DOHH2 (cell line): ENCODE measurements at regions not wholly inside any gene's neighbourhood (a gene's known extent, or its start where the extent isn't known, plus 50 kb on each side); places are given as distances from the start of the nearest gene placed in this dataset.

Source experiments
- H3F3A ChIP-seq: fragments of 200-600 bp; sonication (generic), shearing (Covaris generic); 2 replicates; pipeline ENCODE4 v1.6.0; 2016; ENCODE audit warnings: antibody characterized with exemption, mild to moderate bottlenecking; ENCODE audit not compliant: control insufficient read depth, insufficient read depth
- H3K27ac ChIP-seq: fragments of 200-600 bp; sonication (generic); 2 replicates; pipeline ENCODE4 v1.5.1; 2014; ENCODE audit warnings: low read depth, mild to moderate bottlenecking, low read length, moderate library complexity
- H3K27me3 ChIP-seq: fragments of 200-600 bp; sonication (generic); 2 replicates; pipeline ENCODE4 v1.6.1; 2014; ENCODE audit warnings: mild to moderate bottlenecking, low read length, mixed read lengths; ENCODE audit not compliant: control insufficient read depth
- H3K36me3 ChIP-seq: fragments of 200-600 bp; sonication (generic); 2 replicates; pipeline ENCODE4 v1.6.1; 2014; ENCODE audit warnings: mild to moderate bottlenecking, low read length, moderate library complexity, mixed read lengths; ENCODE audit not compliant: control insufficient read depth
- H3K4me1 ChIP-seq: fragments of 200-600 bp; sonication (generic); 2 replicates; pipeline ENCODE4 v1.6.1; 2014; ENCODE audit warnings: mild to moderate bottlenecking, low read length, mixed read lengths; ENCODE audit not compliant: control insufficient read depth
- H3K4me2 ChIP-seq: fragments of 200-600 bp; sonication (generic); 2 replicates; pipeline ENCODE4 v1.6.0; 2014; ENCODE audit warnings: mild to moderate bottlenecking, low read length, moderate library complexity
- H3K4me3 ChIP-seq: fragments of 200-600 bp; sonication (generic); 2 replicates; pipeline ENCODE4 v1.5.1; 2014; ENCODE audit warnings: mild to moderate bottlenecking, low read length, mixed read lengths
- H3K79me2 ChIP-seq: fragments of 200-600 bp; sonication (generic); 2 replicates; pipeline ENCODE4 v1.6.1; 2014; ENCODE audit warnings: mild to moderate bottlenecking, low read length, mixed read lengths; ENCODE audit not compliant: control insufficient read depth
- H3K9me2 ChIP-seq: fragments of 200-600 bp; sonication (generic); replicated peaks from 2 replicates; pipeline ENCODE4 v1.6.1; 2014; ENCODE audit warnings: mild to moderate bottlenecking, low read length, mixed read lengths; ENCODE audit not compliant: control insufficient read depth
- H3K9me3 ChIP-seq: fragments of 200-600 bp; sonication (generic); 2 replicates; pipeline ENCODE4 v1.6.1; 2014; ENCODE audit warnings: antibody characterized with exemption, low read length, mixed read lengths; ENCODE audit not compliant: control insufficient read depth, insufficient read depth
- H4K20me1 ChIP-seq: fragments of 200-600 bp; sonication (generic); 2 replicates; pipeline ENCODE4 v1.6.0; 2014; ENCODE audit warnings: low read depth, mild to moderate bottlenecking, antibody characterized with exemption, low read length, moderate library complexity; ENCODE audit not compliant: control insufficient read depth, insufficient read depth
- EZH2phosphoT487 ChIP-seq: fragments of 200-600 bp; sonication (generic); IDR thresholded peaks from 2 replicates; pipeline ENCODE4 v1.6.1; 2017; ENCODE audit warnings: borderline replicate concordance, mild to moderate bottlenecking, antibody characterized with exemption, low read length, moderate library complexity, mixed read lengths
- TF ChIP-seq, protein P1 (sequence below): fragments of 200-600 bp; sonication (generic); IDR thresholded peaks from one replicate; pipeline ENCODE4 v1.5.1; 2014; ENCODE audit warnings: antibody characterized with exemption, mild to moderate bottlenecking, low read depth, low read length; ENCODE audit not compliant: poor library complexity, severe bottlenecking

DNA sequence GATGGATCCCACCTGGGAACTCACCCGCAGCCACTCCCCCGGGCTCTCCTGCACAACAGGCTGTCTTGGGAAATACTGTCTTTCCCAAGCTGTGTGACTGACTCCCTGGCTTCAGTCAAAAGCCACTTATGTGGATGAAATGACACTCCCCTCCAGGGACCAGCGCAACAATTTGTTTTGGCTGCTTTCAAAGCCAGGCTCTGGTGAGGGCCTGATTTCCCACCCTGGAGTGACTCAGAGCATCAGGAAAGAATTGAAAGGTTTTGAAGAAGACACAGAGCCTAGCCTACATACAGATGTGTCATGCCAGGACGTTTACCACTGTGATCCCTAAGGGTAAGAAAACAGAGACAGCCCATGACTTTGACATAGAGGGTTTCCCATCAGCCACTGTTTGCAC is 550.5 kb downstream of the MIAT start:
- no peaks in the 10 kb centered on the region for H3K27me3 ChIP-seq
- H3K79me2 ChIP-seq: no peaks in the 10 kb centered on the region
- H3K36me3 ChIP-seq: no peaks in the 10 kb centered on the region
- no peaks in the 10 kb centered on the region for H3K9me2 ChIP-seq
- no peak overlapping the region for H3K4me3 ChIP-seq
- no peak overlapping the region for H3K4me2 ChIP-seq
- no peaks in the 10 kb centered on the region for H3K9me3 ChIP-seq
- TF ChIP-seq EZH2phosphoT487: no peak
- TF ChIP-seq, protein P1, sequence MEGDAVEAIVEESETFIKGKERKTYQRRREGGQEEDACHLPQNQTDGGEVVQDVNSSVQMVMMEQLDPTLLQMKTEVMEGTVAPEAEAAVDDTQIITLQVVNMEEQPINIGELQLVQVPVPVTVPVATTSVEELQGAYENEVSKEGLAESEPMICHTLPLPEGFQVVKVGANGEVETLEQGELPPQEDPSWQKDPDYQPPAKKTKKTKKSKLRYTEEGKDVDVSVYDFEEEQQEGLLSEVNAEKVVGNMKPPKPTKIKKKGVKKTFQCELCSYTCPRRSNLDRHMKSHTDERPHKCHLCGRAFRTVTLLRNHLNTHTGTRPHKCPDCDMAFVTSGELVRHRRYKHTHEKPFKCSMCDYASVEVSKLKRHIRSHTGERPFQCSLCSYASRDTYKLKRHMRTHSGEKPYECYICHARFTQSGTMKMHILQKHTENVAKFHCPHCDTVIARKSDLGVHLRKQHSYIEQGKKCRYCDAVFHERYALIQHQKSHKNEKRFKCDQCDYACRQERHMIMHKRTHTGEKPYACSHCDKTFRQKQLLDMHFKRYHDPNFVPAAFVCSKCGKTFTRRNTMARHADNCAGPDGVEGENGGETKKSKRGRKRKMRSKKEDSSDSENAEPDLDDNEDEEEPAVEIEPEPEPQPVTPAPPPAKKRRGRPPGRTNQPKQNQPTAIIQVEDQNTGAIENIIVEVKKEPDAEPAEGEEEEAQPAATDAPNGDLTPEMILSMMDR: no peak
- no peaks in the 10 kb centered on the region for H4K20me1 ChIP-seq
- H3K4me1 ChIP-seq: no peaks in the 10 kb centered on the region
- H3F3A ChIP-seq: no peaks in the 10 kb centered on the region
- H3K27ac ChIP-seq: no peak overlapping the region

DNA sequence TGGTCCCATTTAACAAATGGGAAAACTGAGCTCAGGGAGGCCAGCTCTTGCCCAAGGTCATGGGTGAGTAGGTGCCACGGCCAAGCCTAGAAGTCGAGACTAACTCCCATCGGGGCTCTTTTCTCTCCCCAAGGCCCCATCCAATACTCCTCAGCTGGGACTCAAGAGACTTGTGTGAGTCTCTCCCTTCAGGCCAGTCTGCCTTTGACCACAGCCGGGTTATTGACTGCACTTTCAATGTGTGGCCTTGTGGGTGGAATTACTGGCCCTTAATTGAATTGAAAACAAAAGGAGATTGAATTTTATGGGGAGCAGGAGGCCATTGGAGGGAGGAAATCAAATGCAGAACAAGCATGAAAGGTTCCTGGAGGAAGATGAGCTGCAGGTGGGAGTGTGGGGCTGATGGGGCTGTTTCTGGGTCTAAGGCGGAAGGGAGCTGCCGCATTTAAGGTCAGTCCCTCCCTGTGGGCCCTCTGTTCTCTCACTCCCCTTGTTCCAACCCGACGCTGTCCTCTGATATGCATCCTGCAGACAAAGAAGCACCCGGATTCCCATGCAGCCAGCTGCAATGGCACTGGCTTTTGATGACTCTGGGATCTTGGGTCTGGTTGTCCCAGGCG is 552.8 kb downstream of the MIAT start:
- no peak overlapping the region for H3K27ac ChIP-seq
- no peak overlapping the region for H3K4me3 ChIP-seq
- no peak for TF ChIP-seq EZH2phosphoT487
- TF ChIP-seq, protein P1: no peak
- H3K4me2 ChIP-seq: no peak overlapping the region
- no peaks in the 10 kb centered on the region for H4K20me1 ChIP-seq
- no peaks in the 10 kb centered on the region for H3K27me3 ChIP-seq
- H3K79me2 ChIP-seq: no peaks in the 10 kb centered on the region
- H3K4me1 ChIP-seq: no peaks in the 10 kb centered on the region
- H3K36me3 ChIP-seq: no peaks in the 10 kb centered on the region
- H3K9me2 ChIP-seq: no peaks in the 10 kb centered on the region
- no peaks in the 10 kb centered on the region for H3K9me3 ChIP-seq
- H3F3A ChIP-seq: no peaks in the 10 kb centered on the region

DNA sequence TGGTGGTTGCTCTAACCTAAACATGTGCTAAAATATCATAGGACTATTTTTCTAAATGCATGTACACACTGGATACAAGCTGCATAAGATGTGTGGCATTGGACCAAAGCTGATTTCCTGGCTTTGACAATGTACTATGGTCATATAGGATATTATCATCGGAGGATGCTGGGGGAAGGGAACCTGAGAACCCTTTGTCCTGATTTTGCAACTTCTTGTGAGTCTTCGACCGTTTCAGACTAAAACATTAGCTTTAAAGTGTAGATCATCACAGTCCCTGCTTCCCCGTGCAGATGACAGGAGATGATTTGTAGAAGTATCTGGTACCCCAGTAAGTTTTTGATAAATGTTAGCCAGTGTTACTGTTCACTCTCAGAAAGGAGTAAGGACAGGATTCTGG is 554.7 kb downstream of the MIAT start:
- Histone ChIP-seq H3F3A (no peaks in the 10 kb centered on the region), H4K20me1 (no peaks in the 10 kb centered on the region), H3K4me3 (no peak overlapping the region), H3K27me3 (no peaks in the 10 kb centered on the region), H3K9me3 (no peaks in the 10 kb centered on the region), H3K4me2 (no peak overlapping the region), H3K4me1 (no peaks in the 10 kb centered on the region), H3K27ac (no peak overlapping the region), H3K79me2 (no peaks in the 10 kb centered on the region), H3K36me3 (no peaks in the 10 kb centered on the region), H3K9me2 (no peaks in the 10 kb centered on the region)
- TF ChIP-seq EZH2phosphoT487: no peak
- TF ChIP-seq, protein P1: no peak
